Right lung (tissue), 2 donors: ENCODE measurements at regions not wholly inside any gene's neighbourhood (a gene's known extent, or its start where the extent isn't known, plus 50 kb on each side); places are given as distances from the start of the nearest gene placed in this dataset.
"Not testable (repeated sequence)": the region's sequence is repeated elsewhere in the genome, so short reads cannot be mapped to it uniquely, and the experiment has no call there.

Source experiments
- DNase-seq, 2 donors: peaks; one replicate each; pipeline ENCODE4 v3.0.0-alpha.2; 2013

GRCh38 chr6:130672153-130672552, 155.1 kb upstream of the SMLR1 start:
- DNase-seq = no peak

DNA sequence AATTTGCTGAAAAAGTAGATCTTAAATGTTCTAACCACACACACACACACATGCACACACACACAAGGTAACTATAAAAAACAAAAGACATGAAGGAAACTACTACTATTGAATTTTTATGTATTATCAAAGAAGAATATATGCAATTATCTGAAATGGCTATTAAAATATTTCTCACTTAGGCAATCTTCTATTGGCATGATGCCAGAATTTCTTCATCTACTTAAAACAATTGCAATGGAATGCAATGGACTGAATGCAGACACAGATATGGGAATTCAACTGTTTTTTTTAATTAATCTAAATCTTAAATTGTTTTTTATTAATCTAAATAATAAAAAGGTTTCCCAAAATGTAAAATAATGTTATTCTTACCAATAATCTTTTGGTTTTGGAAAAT, 152.6 kb upstream of the SMLR1 start:
- no peak for DNase-seq

- DNase-seq = no peak
Measured at GRCh38 chr6:130675072-130675471, 152.1 kb upstream of the SMLR1 start.

- DNase-seq = no peak
Measured at GRCh38 chr6:130676077-130676772, 151.0 kb upstream of the SMLR1 start.

DNA sequence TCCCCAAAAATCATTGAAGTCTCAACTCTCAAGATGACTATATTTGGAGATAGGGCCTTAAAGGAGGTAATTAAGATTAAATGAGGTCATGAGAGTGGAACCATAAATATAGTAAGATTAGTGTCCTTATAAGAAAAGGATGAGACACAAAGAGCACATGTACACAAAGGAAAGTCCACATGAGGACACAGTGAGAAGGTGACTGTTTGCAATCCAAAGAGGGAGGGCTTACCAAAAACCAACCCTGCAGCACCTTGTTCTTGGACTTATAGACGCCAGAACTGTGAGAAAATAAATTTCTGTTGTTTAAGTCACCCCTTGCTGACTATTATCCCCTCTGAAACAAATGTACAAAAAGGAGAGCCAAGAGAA, 150.4 kb upstream of the SMLR1 start:
- DNase-seq = no peak

- DNase-seq = no peak
Measured at GRCh38 chr6:130677312-130677711, 149.9 kb upstream of the SMLR1 start.

DNA sequence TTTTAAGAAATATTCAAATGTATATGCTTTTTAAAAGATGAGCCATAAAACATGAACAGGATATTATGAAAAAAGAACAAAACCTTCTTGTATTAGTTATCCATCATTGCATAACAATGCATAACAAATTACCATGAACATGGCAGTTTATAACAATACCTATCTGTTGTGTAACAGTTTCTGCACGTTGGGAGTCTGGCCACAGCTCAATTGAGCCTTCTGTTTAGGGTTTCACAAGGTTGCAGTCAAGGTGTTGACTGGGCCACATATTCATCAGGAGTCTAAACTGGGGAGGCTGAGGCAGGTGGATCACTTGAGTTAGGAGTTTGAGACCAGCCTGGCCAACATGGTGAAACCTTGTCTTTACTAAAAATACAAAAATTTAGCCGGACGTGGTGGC, 149.4 kb upstream of the SMLR1 start:
- no peak for DNase-seq

DNA sequence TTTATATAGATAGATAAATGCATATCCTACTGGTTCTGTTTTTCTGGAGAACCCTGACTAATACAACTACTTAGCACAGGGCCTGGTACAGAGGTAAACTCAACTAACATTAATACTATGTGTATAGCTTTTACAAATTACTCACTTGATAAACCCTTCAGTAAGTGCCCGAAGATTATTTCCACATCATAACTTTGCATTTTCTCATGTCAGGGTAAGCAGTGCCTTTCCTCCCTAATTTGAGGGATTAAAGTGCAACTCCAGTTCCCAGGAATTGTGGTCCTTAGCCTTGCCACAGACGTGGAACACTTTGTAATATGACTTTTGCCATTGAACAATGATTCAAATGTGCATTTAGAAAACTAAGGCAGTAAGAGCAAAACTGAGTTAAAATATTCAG, 147.5 kb upstream of the SMLR1 start:
- DNase-seq = no peak

GRCh38 chr6:130680116-130680515, 147.1 kb upstream of the SMLR1 start:
- no peak for DNase-seq

DNA sequence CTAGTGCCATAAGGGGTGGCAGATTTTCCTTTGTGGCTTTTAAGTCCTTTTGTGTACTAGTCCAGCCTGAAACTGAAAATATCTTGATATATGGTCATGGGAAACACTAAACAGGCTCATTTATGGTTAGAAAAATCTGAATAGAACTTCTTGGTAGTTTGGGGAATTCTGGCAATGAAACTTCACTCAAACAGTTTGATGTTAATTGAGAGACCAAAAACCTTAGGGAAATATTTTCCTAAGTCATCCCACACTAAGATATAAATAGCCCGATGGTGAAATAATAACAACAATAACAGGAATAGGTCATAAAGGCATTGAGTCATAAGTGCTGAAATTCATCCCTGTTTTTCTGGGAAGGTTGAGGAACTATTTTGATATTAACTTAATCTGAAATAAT, 146.2 kb upstream of the SMLR1 start:
- peak in 1 of 2 donors; percentile 18 for DNase-seq

- DNase-seq = no peak
Measured at GRCh38 chr6:130682066-130682465, 145.1 kb upstream of the SMLR1 start.

DNA sequence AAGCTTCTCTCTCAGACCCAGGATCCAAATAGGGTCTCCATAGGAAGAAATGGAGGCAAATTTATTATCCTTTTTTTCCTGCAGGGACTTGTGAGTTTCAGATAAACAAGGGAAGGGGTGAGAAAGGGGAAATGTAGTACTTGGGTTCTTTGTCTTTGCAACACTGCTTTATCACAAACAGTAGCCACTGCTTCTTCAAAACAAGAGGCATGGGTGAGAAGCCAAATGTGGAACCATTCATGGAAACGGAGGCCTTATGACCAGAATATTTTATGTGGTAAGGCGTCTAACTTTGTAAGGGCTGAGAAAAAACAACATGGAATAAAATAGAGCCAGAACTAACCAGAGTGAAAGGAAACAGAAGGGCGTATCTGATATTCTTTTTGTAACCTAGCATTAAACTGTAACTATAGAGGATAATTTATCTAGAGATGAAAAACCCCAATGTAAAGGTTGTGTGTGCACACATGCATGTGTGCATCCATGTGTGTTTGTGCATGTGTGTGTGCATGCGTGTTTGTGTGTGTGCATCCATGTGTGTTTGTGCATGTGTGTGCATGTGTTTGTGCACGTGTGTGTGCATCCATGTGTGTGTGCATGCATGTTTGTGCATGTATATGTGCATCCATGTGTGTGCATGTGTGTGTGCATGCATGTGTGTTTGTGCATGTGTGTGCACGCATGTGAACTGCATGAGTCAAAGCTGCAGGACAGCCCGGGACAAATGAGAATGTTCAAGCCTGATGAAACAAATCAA, 143.3 kb upstream of the SMLR1 start:
- no peak for DNase-seq

DNA sequence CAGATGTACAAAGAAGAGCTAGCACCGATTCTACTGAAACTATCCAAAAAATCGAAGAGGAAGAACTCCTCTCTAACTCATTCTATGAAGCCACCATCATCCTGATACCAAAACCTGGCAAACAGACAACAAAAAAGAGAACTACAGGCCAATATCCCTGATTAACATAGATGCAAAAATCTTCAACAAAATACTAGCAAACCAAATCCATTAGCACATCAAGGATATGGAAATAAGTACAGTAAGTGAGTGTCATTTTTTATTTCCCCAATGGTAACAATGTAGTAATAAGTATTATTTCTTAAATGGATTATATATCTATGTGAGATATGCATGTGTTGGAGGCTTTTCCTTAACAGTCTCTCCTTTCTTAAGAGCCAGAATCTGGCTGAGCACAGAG, 134.5 kb upstream of the SMLR1 start:
- no peak for DNase-seq

DNA sequence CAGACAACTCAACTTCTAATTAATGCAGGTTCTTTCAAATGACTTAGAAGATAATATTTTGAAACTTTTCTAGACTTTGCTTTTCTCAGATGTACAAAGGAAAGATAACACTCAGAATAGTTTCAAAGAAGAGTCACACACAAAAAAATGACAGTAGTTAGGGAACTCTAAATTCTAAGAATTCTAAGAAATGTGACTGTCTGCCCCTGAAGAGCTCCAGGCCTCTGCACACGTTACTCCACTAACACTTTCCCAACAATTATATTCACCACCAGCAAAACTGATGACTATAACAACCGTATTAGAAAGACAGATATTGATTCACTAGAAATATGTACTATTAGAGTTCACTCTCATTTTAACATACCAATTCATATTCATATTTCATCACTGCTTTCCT, 133.3 kb upstream of the SMLR1 start:
- DNase-seq = no peak

DNA sequence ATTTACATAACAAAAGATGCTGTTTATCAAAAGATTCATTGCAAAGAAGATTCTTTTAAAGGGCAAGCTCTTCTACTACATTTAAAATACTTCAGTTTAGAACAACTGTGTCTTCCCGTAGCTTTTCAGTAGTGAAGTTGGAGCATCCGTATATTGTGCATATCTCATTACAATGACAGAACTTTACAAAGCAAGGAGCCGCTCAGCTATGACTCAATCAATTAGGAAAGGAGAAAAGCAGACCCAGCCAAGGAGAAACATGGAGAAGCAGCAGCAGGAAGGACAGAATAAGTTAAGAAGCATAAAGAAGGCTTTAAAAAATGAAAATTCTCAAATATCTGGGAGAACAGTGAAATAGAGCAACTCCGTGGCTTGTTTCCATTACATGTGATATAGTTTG, 132.6 kb upstream of the SMLR1 start:
- DNase-seq = no peak

DNA sequence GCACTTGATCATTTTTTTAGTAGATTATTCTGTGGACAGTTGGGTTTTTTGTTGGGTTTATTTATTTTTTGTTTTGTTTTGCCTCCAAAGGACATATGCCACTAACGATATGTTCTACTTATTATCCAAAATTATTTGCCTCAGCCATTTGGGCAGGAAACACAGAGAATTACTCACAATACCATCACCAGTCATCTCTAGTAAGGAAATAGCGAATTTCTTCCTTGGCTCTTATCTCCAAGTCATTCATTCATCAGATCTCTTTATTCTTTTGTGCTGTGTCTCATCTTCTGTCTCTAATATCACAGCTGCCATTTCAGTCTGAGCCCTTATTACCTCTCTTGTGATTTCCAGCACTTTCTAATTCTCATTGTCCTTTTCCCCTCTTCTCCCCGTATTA, 130.4 kb upstream of the SMLR1 start:
- no peak for DNase-seq

DNA sequence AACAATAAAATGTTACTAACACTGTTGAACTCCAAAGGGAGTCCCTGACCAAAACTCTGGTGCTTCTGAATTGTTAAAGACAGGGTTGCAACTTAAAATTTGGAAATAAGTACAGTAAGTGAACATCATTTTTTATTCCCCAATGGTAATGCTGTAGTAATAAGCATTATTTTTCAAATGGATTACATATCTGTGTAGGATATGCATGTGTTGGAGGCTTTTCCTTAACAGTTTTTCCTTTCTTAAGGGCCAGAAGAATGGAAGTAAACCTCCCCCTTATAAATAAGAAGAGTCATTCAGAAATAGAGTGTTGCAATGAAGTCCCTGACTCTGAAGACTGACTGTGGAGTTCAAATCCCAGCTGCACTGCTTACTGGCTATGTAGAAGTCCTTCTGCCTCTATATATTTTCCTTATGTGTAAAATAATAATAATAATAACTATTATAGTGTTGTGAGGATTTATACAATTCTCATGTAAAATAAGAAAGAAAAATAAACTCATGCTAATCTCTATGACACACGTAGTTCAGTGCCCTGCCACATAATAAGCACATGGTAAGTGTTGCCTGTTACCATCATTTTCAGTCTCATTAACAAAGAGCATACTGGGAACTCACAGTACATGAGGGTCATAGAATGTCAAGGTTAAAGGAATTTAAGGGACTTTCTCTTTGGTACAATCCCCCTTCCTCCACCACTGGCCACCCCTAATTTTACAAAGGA, 129.8 kb upstream of the SMLR1 start:
- DNase-seq = no peak

DNA sequence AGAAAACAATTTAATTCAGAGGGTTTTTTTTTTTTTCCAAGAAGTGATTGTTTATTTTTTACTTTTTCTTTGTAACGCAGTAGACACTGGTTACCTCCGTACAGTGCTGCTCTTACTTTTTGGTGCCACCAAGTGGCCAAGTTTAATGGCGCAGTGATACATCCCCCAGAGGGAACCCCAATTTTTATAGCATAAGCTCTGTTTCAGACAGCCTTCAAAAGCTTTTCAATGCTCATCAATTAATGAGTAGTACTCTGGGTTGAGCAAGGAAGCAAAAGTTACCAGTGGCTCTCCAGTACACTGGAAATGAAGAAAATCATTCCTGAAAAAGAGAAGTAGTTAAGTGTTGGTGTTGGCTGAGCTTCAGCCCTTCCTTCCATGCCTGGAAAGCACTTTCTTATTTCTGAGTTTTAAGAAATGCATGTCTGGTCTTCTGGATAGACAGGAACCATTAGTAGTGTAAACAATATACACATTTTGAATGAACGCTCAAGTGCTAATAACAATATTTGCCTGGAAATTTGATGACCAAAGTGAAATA, 129.1 kb upstream of the SMLR1 start:
- DNase-seq = peak in 1 of 2 donors; percentile 15

DNA sequence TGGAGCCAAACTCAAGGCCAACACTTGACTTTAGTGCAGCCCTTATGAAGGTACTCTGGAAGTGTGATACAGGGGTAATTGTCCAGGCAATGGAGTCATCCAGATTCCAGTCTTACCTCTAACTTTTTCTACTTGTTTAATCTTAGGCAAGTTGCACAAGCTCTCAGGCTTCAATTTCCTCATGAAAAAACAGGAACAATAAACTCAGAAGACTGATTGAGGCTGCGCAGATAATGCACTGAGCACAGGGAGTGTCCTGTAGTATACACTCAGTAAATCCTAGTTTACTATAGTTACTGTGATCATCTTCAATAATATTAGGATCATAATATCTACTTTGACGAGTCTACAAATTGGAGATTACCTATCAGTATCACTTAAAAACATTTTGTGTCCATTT, 127.5 kb upstream of the SMLR1 start:
- DNase-seq = no peak

DNA sequence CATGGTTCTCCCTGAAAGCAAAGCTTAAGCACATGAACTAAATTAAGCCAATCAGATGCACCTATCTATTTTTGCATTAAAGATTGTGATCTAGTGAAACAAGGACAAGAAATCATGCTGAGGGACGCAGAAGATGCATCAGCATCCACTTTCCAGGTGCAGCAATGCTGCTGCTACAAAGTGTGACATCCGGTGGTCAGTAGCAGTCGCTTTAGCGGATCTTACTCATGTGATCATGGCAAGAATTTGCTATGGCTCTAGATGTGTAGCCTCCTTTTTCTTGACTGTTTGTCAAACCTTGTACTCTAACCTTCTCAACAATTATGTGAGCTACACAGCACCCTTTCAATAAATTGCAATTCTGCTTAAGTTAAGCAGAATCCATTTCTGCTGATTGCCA, 126.8 kb upstream of the SMLR1 start:
- DNase-seq = no peak

DNA sequence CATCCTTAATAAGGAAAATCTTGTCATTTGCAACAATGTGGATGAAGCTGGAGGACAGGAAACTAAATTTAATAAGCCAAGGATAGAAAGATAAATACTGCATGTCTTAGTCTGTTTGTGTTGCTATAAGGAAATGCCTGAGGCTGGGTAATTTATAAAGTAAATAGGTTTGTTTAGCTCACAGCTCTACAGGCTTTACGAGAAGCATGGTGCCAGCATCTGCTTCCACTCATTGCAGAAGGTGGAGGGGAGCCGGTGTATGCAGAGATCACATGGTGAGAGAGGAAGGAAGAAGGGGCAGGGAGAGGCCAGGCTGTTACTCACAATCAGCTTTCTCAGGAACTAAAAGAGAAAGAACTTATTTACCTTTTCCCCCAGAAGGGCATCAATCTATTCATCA, 118.9 kb upstream of the SMLR1 start:
- DNase-seq = no peak

DNA sequence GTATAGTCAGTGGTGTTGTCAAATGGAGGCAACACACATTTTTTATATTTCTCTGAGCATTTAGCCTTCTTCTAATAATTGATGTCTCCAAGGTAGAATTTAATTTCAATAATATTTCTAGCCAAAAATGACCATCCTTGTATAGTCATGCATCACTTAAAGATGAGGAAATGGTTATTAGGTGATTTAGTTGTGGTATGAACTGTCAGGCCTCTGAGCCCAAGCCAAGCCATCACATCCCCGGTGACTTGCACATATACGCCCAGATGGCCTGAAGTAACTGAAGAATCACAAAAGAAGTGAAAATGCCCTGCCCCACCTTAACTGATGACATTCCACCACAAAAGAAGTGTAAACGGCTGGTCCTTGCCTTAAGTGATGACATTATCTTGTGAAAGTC, 115.6 kb upstream of the SMLR1 start:
- not testable (repeated sequence) for DNase-seq

GRCh38 chr6:130713144-130713543, 114.1 kb upstream of the SMLR1 start:
- no peak for DNase-seq
